Left cardiac atrium (tissue), 4 donors: ENCODE measurements at regions not wholly inside any gene's neighbourhood (a gene's known extent, or its start where the extent isn't known, plus 50 kb on each side); places are given as distances from the start of the nearest gene placed in this dataset.
A peak's percentile ranks its signal among the peaks of the same experiment; 100 is the strongest.
"Not testable (repeated sequence)": the region's sequence is repeated elsewhere in the genome, so short reads cannot be mapped to it uniquely, and the experiment has no call there.

Experiments
- ATAC-seq, 2 donors: fragments of 200-7000 bp; cut with Tn5 transposase; one replicate each; pipeline ENCODE4 v1.9.1; 2020; ENCODE audit warnings: mild to moderate bottlenecking in 2 of 2, moderate library complexity in 2 of 2
- DNase-seq: peaks from one replicate; pipeline ENCODE4 v3.0.0-alpha.2; 2020
- intact Hi-C, 2 donors: fragments of 100-400 bp; cut with DNase I; formaldehyde crosslinking; loops; one replicate each; pipeline versions ENCODE4 v1.14.1 to v1.15.1; 2022 to 2023
- donor health status: DM: no; HTN: yes; CAD: no.
- donor health status: DM: no; HTN: yes; CAD: no; lungs with severe emphysema.
- donor health status: DM: yes; HTN: yes; CAD: no.
- donor health status: Dilated cardiomyopathy.

DNA sequence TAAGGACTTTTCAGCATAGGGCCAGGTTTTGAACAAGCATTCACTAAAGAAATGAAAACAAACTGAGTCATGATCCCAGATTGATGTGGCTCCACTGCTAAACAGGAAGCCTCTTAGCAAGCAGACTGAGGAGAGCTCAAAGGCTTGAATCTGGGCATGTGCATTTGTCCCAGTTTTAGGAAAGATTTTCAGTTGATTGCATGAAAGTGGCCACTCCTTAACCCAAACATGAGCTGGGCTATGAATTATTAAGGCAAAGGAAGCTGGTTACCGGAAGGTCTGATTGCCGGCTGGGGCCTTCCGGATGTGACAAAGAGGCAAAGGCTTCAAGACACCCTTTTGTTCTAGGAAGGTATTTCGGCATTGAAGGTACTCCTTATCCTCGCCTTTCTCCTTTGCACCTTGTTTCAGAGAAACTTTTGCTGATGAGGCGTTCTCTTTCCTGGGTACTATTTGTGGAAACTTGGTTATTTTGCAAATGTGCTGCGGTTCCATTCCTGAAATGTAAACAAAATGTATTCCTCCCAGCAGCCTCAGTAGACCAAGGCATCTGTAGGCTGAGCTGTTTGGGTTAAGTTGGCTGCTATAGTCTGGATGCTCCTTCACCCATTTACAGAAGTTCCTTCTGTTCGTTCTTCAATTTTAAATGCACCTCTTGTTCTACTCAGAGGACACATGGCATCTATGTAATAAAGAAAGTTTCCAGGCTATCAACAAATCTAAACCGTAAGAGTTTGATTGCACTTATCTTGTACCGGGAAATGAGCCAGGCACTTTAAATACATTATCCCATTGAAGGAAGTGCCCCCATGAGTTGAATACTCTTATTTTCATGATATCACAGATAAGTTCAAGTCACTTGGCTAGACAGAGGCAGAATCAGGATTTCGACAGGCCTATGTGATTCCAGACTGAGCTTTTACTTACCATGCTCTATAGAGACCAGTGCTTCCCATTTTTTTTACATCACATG is 115.6 kb upstream of the METAP2 start:
- intact Hi-C loops: loop anchor here in 1 of 2 donors (10.0 kb wide), 1 partner anchor 116 kb away; the partner anchor contains the start of gene METAP2
- DNase-seq (no peak), ATAC-seq (no peak)

- ATAC-seq (no peak), DNase-seq (no peak)
- intact Hi-C loops: no loop called here
Observed at GRCh38 chr12:95365912-95366311, 108.0 kb upstream of the METAP2 start.

DNA sequence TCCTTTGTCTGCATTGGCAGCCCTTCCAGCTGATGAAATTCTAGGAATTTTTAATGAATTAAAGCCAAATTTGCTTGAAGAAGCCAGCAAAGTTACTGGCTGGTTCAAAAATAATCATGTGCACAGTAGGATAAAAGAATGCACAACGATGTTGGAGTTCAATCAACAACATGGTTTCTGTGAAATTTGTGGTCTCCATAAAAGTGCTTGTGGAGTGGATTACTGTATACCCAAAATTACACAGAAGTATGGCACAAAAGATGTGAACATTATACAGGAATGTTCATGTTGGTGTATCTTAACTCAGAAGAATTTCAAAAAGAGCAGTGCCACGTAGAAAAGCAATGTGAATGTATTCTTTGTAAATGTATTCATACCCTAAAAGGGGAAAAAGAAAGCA is 105.0 kb upstream of the METAP2 start:
- DNase-seq (no peak), ATAC-seq (no peak)
- intact Hi-C loops: no loop called here

DNA sequence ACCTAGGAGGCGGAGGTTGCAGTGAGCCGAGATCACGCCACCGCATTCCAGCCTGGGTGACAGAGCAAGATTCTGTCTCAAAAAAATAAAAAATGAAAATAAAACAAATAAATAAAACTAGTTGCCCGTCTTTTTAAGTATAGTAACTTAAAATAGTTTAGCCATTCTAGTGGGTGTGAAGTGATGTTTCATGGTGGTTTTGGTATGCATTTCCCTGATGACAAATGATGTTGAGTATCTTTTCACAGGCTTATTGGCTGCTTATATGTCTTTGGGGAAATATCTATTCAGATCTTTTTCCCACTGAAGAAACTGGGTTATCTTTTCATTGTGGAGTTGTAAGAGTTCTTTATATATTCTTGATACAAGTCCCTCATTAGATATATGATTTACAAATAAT is 102.4 kb upstream of the METAP2 start:
- ATAC-seq (no peak), DNase-seq (no peak)
- intact Hi-C loops: no loop called here

DNA sequence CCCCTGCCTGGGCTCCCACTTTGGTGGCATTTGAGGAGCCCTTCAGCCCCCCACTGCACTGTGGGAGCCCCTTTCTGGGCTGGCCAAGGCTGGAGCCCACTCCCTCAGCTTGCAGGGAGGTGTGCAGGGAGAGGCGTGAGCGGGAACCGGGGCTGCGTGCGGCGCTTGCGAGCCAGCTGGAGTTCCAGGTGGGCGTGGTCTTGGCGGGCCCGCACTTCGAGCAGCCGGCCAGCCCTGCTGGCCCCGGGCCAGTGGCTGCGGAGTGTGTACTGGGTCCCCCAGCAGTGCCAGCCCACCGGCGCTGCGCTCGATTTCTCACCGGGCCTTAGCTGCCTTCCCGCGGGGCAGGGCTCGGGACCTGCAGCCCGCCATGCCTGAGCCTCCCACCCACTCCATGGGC is 94.5 kb upstream of the METAP2 start:
- intact Hi-C loops, DNase-seq, ATAC-seq: not testable (repeated sequence)

- not testable (repeated sequence) for DNase-seq, ATAC-seq
- intact Hi-C loops: loop anchor here in 1 of 2 donors (5.0 kb wide), 1 partner anchor 92 kb away; the partner anchor contains the start of gene METAP2
Observed at GRCh38 chr12:95380334-95380733, 93.6 kb upstream of the METAP2 start.

DNA sequence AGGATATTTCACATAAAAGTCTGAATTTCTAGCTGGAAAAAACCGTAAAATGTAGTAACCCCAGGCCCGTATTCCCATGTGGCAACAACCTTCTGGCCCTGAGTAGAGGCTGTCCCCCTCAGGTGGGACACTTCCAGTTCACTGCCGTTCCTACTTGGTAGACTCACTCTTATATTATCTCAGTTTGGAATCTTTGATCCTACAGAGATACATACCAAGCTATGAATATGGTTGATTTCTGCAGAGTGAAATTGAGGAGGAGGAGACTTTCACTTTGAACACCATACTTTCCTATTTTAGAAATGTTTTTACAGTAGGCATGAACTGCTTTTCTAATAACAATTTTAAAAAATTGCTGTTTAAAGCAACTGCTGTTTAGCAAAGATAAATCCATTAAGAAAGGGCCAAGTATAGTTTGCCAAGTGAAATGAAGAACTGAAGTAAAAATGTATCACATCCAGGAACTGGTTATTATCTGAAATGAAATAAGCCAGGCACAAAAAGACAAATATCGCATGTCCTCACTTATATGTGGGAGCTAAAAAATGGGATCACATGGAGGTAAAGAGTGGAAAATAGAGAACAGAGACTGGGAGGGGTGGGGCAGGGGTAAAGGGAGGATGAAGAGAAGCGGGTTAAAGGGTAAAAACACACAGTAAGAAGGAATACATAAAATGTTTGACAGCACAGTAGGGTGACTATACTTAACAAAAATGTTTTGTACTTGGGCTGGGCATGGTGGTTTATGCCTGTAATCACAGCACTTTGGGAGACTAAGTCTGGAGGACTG is 92.8 kb upstream of the METAP2 start:
- DNase-seq (no peak), ATAC-seq (no peak)
- intact Hi-C loops: loop anchor here in 1 of 2 donors (5.0 kb wide), 1 partner anchor 91 kb away; the partner anchor contains the start of gene METAP2

- intact Hi-C loops: loop anchor here in 1 of 2 donors (5.0 kb wide), 1 partner anchor 88 kb away; the partner anchor contains the start of gene METAP2
- ATAC-seq (peak; percentile 14 to 28), DNase-seq (peak; percentile 26)
Observed at GRCh38 chr12:95383920-95384319, 90.0 kb upstream of the METAP2 start.

- ATAC-seq (no peak), DNase-seq (no peak)
- intact Hi-C loops: loop anchor here in 1 of 2 donors (5.0 kb wide), 1 partner anchor 88 kb away; the partner anchor contains the start of gene METAP2
Observed at GRCh38 chr12:95384785-95385184, 89.2 kb upstream of the METAP2 start.

DNA sequence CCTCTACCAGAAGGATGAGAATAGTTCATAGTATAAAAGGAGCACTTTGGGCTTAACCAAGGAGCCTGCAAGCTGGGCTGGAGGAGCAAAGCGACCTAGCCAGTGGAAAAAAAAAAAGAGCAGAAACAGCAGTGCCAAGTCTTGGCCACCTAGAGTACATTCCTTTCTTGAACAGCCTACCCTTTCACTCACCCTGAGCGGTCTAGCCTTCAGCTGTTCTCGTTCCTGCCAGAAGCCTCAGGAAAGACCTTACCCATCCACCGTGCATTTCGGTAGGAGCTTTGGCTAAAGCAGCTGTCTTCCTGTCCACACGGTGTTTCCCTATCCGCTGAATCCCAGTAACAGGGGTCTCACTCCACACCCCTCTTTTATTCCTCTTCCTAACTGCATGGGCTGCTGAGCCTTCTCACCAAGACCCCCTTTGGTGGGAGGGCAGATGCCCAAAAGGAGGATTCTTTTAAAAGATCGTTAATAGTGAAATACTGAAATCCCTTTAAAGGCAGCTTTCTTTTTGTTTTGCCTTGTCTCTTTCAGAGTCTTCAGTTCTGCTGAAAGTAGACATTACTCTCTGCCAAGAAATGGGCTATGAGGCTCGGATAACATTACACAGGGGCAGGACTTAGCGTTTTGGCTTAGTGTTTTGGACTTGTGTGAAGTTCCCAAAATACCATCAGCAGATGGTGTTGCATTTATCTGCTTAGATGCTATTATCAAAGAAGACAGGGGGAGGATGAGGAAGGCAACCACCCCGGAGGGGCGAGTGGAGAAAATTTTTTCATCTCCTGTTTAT is 88.5 kb upstream of the METAP2 start:
- DNase-seq (no peak), ATAC-seq (peak; percentile 91 to 97)
- intact Hi-C loops: no loop called here

- no peak for DNase-seq
- intact Hi-C loops: no loop called here
- no peak for ATAC-seq
Observed at GRCh38 chr12:95386051-95386450, 87.9 kb upstream of the METAP2 start.

DNA sequence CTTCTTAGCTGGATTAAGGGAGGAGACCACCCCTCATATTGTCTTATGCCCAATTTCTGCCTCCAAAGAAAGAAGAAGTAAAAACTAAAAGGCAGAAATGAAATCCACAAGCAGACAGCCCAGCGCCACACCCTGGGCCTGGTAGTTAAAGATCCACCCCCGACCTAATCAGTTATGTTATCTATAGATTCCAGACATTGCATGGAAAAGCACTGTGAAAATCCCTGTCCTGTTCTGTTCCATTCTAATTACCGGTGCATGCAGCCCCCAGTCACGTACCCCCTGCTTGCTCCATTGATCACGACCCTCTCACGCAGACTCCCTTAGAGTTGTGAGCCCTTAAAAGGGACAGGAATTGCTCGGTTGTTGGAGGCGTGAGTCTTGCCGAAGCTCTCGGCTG is 85.7 kb upstream of the METAP2 start:
- intact Hi-C loops, ATAC-seq, DNase-seq: not testable (repeated sequence)

DNA sequence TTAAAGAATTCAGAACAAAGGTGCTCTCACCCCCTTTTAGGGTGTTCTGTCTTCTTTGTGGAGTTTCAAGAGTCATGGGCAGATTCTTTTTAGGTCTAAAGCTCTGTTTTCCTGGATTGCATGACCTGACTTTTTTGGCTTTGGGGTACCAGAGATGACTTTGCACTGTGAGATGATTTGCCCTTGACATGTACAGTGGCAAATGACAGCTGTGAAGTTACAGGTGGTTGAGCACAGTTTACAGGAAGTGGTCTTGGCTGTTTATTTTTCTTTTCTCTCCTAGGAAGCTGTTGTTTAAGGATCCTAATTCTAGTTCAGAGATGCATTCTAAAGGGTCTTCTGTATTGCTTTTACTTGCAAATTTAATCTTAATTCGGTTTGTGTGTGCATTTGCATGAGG is 83.8 kb upstream of the METAP2 start:
- no peak for DNase-seq
- no peak for ATAC-seq
- intact Hi-C loops: no loop called here

DNA sequence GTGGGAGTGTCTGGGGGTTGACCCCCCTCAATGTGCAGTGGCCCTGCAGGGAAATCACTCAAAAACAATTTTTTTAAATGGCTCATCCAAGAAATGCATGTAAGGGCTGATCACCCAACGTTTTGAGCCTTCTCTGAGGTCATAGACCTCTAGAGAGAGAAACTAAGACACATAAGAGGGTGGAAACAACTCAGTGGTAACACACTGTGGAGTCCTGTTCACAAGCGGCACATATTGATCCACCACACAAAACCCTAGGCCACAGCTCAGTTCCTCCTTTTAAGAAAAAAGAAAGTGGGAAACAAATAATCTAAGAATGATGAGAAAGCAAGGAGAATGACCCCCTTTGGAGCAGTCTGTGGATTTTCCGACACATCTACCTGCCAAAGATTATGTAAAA is 83.0 kb upstream of the METAP2 start:
- no peak for ATAC-seq
- no peak for DNase-seq
- intact Hi-C loops: no loop called here

- ATAC-seq: no peak
- no peak for DNase-seq
- intact Hi-C loops: no loop called here
Observed at GRCh38 chr12:95393191-95393790, 80.7 kb upstream of the METAP2 start.

DNA sequence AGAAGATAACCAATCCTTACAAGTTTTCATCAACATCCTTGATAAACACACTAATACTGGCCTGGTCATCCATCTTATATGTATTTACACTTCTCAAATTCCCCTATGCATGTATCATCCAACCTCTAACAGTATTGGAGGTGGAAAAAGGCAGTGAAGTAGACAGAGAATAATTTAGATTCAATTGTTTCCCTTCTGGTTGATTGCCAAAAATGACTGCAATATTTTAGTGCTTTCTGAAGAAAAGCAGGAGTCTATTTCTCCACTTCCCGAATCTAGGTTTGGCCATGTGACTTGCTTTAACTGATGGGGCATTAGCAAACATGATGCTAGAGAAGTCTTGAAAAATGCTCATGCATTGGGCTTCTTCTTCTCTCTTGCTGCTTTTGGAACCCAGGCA is 78.3 kb upstream of the METAP2 start:
- DNase-seq: no peak
- intact Hi-C loops: no loop called here
- no peak for ATAC-seq

DNA sequence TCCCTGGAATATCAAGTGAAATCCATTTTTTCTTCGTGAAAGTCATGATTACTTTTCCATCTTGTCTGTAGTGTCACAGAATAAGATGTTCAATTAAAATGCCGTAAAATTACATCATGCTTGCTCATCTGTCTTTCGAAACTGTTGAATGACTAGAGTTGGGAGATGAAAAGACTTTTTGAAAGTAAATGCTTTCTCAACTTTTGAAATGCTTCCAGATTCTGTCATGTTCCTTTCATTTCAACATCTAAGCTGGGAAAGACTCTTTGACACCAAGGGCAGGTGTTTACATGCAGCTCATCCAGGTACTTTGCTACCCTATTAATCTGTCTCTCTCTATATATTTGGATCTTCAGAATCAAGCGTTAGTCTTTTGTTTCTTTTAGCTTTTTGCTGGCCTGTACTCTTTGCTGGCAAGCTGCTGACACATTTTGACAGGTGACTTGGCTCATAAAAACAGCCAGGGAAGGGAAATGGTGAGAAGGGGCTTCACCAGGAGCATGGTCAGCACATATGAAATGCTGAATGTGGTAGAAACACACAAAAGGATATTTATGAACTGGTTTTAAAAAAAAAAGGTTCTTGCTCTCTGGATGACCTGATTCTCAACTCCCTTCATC is 77.0 kb upstream of the METAP2 start:
- ATAC-seq (peak in 1 of 2 donors; percentile 49), DNase-seq (no peak)
- intact Hi-C loops: no loop called here

DNA sequence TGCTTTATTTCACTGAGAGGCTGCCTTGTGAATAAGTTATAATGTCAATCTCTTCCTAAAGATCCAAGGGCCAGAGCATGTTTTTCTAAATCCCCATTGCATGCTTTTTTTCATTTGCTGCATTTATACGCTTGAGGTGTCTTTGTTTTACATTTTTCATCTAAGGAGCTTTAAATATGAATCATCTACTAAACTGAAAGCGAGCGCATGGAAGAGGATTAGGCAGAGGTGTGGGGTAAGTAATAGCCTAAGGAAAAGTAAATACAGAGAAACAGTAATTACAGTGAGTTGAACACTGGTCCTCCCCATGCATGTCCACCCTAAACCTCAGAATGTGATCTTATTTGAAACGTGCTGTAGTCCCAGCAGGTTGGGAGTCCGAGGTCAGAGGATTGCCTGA is 76.4 kb upstream of the METAP2 start:
- ATAC-seq: no peak
- no peak for DNase-seq
- intact Hi-C loops: no loop called here
